ENCODE measurements at regions not wholly inside any gene's neighbourhood (a gene's known extent, or its start where the extent isn't known, plus 50 kb on each side); places are given as distances from the start of the nearest gene placed in this dataset.

- H4K20me1 ChIP-seq (ENCODE audit: control insufficient read depth, extremely low read depth, insufficient read depth, low read length): no peaks in the 10 kb centered on the region
- H2AFZ ChIP-seq (ENCODE audit: low read length): no peak overlapping the region
- H3K27me3 ChIP-seq (ENCODE audit: control insufficient read depth, insufficient read depth, low read length): no peaks in the 10 kb centered on the region
- H3K9me3 ChIP-seq (ENCODE audit: control insufficient read depth, insufficient read depth, low read depth, low read length): no peaks in the 10 kb centered on the region
- no peaks in the 10 kb centered on the region for H3K4me1 ChIP-seq (ENCODE audit: control insufficient read depth, extremely low read depth, insufficient read depth, low read length)
- DNase-seq (ENCODE audit: low read depth in 2 of 2): no peak
- no peak overlapping the region for H3K27ac ChIP-seq (ENCODE audit: insufficient read depth, low read length)
- H3K4me3 ChIP-seq (replicated peaks in 1 of 4; ENCODE audit: control extremely low read depth in 1 of 4, insufficient read depth in 1 of 4, low read depth in 3 of 4, low read length in 4 of 4): no peak overlapping the region
- no peak overlapping the region for H3K9ac ChIP-seq (ENCODE audit: insufficient read depth, low read length)
- H3K36me3 ChIP-seq (ENCODE audit: control insufficient read depth, insufficient read depth, low read length): no peaks in the 10 kb centered on the region
- TF ChIP-seq CTCF (conservative IDR thresholded peaks at IDR 0.05 in 1 of 2, IDR thresholded peaks at IDR 0.05 in 1 of 2; ENCODE audit: low read depth in 1 of 2, low read length in 2 of 2): no peak
- no peak overlapping the region for H3K4me2 ChIP-seq (ENCODE audit: extremely low read depth, insufficient read depth, low read length)
- H3K79me2 ChIP-seq (ENCODE audit: control insufficient read depth, insufficient read depth, low read length): no peaks in the 10 kb centered on the region
Measured at GRCh38 chr9:94443032-94443722, 111.7 kb upstream of the PCAT7 start.

- Histone ChIP-seq H3K9me3 (ENCODE audit: control insufficient read depth, insufficient read depth, low read depth, low read length) (no peaks in the 10 kb centered on the region), H3K4me1 (ENCODE audit: control insufficient read depth, extremely low read depth, insufficient read depth, low read length) (no peaks in the 10 kb centered on the region), H2AFZ (ENCODE audit: low read length) (no peak overlapping the region), H4K20me1 (ENCODE audit: control insufficient read depth, extremely low read depth, insufficient read depth, low read length) (no peaks in the 10 kb centered on the region), H3K9ac (ENCODE audit: insufficient read depth, low read length) (no peak overlapping the region), H3K27ac (ENCODE audit: insufficient read depth, low read length) (no peak overlapping the region), H3K4me3 (replicated peaks in 1 of 4; ENCODE audit: control extremely low read depth in 1 of 4, insufficient read depth in 1 of 4, low read depth in 3 of 4, low read length in 4 of 4) (no peak overlapping the region), H3K4me2 (ENCODE audit: extremely low read depth, insufficient read depth, low read length) (no peak overlapping the region), H3K27me3 (ENCODE audit: control insufficient read depth, insufficient read depth, low read length) (no peaks in the 10 kb centered on the region), H3K79me2 (ENCODE audit: control insufficient read depth, insufficient read depth, low read length) (no peaks in the 10 kb centered on the region), H3K36me3 (ENCODE audit: control insufficient read depth, insufficient read depth, low read length) (no peaks in the 10 kb centered on the region)
- DNase-seq (ENCODE audit: low read depth in 2 of 2): no peak
- TF ChIP-seq CTCF (conservative IDR thresholded peaks at IDR 0.05 in 1 of 2, IDR thresholded peaks at IDR 0.05 in 1 of 2; ENCODE audit: low read depth in 1 of 2, low read length in 2 of 2): no peak
- TF ChIP-seq EZH2 (IDR thresholded peaks at IDR 0.05; ENCODE audit: low read length, missing control alignments): no peak
Measured at GRCh38 chr9:94445863-94446262, 109.0 kb upstream of the PCAT7 start.

- no peak overlapping the region for H3K27ac ChIP-seq (ENCODE audit: insufficient read depth, low read length)
- H3K9me3 ChIP-seq (ENCODE audit: control insufficient read depth, insufficient read depth, low read depth, low read length): no peaks in the 10 kb centered on the region
- H4K20me1 ChIP-seq (ENCODE audit: control insufficient read depth, extremely low read depth, insufficient read depth, low read length): no peaks in the 10 kb centered on the region
- no peak for TF ChIP-seq CTCF (conservative IDR thresholded peaks at IDR 0.05 in 1 of 2, IDR thresholded peaks at IDR 0.05 in 1 of 2; ENCODE audit: low read depth in 1 of 2, low read length in 2 of 2)
- no peak for TF ChIP-seq EZH2 (IDR thresholded peaks at IDR 0.05; ENCODE audit: low read length, missing control alignments)
- no peaks in the 10 kb centered on the region for H3K79me2 ChIP-seq (ENCODE audit: control insufficient read depth, insufficient read depth, low read length)
- H3K9ac ChIP-seq (ENCODE audit: insufficient read depth, low read length): no peak overlapping the region
- H3K27me3 ChIP-seq (ENCODE audit: control insufficient read depth, insufficient read depth, low read length): no peaks in the 10 kb centered on the region
- H3K4me3 ChIP-seq (replicated peaks in 1 of 4; ENCODE audit: control extremely low read depth in 1 of 4, insufficient read depth in 1 of 4, low read depth in 3 of 4, low read length in 4 of 4): no peak overlapping the region
- no peaks in the 10 kb centered on the region for H3K4me1 ChIP-seq (ENCODE audit: control insufficient read depth, extremely low read depth, insufficient read depth, low read length)
- H3K36me3 ChIP-seq (ENCODE audit: control insufficient read depth, insufficient read depth, low read length): peaks cover 4% of the 10 kb centered on the region
- DNase-seq (ENCODE audit: low read depth in 2 of 2): no peak
- H3K4me2 ChIP-seq (ENCODE audit: extremely low read depth, insufficient read depth, low read length): no peak overlapping the region
- no peak overlapping the region for H2AFZ ChIP-seq (ENCODE audit: low read length)
Measured at GRCh38 chr9:94449486-94449885, 105.4 kb upstream of the PCAT7 start.

Measured in fibroblast of lung (primary cell).